HG03439 (cell line): ENCODE measurements at regions not wholly inside any gene's neighbourhood (a gene's known extent, or its start where the extent isn't known, plus 50 kb on each side); places are given as distances from the start of the nearest gene placed in this dataset.
A peak's percentile ranks its signal among the peaks of the same experiment; 100 is the strongest.

Source experiments
- ATAC-seq: cut with Tn5 transposase; IDR thresholded peaks from one replicate; pipeline ENCODE4 v1.9.1; 2021; ENCODE audit warnings: mild to moderate bottlenecking, moderate library complexity; ENCODE audit not compliant: unreplicated experiment

DNA sequence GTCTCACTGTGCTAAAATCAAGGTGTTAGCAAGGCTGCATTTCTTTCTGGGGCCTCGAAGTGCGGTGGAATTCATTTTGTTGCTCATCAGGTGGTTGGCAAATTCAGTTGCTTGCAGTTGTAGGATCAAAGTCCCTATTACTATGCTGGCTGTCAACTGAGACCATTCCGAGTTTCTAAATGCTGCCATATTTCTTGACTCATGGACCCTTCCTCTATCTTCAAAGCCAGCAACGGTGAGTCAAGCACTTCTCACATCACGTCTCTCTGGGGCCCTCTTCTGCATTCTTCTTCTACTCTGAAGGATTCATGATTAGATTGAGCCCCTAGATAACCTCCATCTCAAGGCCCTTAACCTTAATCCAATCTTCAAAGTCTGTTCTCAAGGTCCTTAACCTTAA, 619.7 kb downstream of the HACE1 start:
- ATAC-seq = no peak

DNA sequence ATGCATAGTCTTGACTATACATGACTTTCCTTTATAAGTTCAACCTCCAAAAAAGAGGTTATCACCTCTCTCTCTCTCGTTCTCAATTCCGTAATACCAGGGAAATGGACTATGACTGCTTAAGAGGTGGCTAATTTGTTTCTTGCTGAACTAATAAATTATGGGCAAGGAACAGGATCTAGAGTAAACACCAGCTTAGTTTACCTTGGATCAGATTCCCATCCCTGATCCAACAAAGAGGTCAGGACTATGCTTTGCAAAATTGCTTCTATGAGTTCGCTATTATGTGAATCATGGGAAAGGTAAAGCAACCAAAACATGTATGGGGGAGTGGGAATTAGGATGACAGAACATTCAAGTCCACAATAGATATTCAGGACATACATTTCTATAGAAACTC, 630.7 kb downstream of the HACE1 start:
- no peak for ATAC-seq

DNA sequence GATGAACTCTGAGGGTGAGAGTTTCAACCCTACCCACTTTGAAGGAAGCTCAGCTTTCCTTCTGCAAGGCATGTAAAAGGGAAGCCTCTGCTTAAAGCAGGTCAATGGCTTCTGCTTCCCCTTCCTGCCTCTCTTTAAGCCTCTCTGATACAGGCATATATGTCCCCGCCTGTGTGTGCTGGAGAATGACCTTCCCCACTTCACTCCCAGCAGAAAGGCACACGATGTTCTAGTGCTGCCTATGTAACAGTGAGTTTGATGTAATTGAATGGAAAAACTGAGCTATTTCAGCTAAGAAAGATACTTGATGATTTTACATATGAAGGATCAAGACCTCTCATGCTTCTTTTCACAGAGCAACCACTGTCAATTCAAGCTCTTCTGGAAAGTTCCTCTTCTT, 632.2 kb downstream of the HACE1 start:
- no peak for ATAC-seq

DNA sequence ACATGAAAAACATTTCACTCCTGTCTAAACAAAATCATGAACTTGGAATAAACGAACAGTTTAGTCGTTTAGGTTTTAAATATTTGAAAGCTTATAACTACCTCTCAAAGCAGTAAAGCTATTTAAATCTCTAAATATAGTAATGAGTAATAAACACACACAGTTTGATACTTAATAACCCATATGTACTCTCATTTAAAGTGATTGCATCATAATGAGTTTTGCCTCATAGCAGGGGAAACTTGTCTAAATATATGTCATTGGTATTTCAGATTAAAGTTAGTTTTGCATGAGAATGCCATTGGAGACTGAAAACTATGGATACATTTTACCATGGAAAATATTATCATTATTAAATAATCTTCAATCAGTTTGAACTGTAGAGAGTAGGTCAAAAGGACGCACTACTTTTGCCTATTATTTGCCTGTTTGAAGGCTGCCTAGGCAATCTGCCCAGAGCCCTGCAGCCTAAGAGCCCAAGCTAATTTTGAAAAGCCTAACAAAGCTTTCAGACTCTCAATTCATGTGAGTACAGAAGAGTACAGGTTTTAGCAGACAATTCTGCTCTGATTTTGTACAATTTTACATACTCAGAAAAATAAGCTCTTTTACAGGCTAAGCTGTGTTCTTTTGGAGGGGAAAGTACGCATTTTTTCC, 632.8 kb downstream of the HACE1 start:
- ATAC-seq = no peak

DNA sequence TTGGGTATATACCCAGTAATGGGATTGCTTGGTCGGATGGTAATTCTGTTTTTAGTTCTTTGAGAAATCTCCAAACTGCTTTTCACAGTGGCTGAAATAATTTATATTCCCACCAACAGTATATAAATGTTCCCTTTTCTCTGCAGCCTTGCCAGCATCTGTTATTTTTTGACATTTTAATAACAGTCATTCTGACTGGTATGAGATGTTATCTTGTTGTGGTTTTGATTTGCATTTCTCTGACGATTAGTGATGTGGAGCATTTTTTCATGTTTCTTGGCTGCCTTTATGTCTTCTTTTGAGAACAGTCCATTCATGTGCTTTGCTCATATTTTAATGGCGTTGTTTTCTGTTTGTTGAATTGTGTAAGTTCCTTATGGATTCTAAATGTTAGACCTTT, 641.6 kb downstream of the HACE1 start:
- ATAC-seq = no peak

DNA sequence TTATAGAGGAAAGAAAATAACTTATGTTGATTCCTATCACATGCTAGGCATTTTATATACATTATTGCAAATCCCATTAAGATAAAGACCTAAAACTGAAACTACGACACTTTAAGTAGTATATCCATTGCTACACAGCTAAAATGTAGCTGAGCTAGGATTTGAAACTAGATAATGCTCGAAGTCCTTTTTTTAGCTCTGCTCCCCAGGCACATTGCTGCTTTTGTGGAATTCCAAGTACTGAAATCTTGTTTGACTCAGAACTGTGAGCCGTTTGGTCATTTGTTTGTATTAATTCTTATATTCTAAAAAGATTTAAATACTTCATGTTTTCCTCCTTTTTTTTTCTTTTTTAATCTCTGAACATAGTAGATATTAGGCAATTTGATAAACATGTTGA, 644.8 kb downstream of the HACE1 start:
- no peak for ATAC-seq

DNA sequence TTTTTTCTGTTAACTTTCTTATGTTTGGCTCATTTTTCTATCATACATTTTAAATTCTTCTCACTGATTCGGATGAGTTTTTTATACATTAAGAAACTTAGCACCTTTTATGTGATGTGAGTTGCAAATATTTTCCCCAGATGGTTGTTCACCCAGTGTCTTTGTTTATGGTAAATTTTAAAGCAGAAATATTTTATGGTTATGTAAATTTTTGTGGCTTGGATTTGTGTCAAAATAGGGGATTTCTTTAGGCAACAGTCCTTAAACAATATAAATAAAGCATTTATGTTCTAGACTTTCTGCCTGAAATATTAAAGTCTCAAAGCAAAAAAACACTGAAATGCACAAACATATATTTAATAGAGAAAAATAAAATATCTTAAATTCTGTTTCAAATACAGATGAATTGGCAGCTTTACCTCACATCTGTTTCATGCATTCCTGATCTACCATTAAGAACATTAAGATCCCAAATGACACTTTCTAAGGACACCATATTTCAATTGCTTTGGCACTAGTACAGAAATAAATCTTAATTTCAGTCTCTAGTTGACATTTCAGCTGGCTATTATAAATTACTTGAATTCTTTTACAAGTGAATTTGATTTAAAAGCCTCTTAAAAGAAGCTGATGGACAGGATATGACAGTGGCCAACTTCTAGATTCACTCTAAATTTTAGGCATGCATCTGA, 646.6 kb downstream of the HACE1 start:
- ATAC-seq = no peak

DNA sequence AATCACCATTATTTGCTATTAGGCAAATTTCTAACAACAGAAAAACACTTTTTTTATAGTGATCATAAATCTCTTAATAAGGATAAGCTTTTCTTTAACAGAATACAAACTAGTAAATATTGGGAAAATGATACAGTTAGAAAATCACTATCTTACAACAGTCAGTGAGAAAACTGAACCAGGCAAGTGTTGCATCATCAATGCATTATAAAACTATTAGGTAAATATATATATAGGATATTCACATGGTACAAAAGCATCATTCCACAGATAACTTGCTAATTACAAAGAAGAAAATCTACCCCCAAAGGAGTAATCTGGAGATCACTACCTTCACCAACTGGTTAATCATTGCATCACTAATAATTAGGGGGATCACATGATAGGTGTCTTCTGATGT, 652.1 kb downstream of the HACE1 start:
- no peak for ATAC-seq

DNA sequence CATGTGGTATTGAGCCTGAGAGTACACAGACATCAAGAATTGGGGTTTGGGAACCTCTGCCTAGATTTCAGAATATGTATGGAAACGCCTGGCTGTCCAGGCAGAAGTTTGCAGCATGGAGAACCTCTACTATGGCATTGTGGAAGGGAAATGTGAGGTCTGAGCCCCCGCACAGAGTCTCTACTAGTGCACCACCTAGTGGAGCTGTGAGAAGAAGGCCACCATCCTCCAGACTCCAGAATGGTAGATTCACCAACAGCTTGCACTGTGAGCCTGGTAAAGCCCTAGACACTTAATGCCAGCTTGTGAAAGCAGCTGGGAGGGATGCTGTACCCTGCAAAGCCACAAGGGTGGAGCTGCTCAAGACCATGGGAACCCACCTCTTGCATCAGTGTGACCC, 658.2 kb downstream of the HACE1 start:
- no peak for ATAC-seq

DNA sequence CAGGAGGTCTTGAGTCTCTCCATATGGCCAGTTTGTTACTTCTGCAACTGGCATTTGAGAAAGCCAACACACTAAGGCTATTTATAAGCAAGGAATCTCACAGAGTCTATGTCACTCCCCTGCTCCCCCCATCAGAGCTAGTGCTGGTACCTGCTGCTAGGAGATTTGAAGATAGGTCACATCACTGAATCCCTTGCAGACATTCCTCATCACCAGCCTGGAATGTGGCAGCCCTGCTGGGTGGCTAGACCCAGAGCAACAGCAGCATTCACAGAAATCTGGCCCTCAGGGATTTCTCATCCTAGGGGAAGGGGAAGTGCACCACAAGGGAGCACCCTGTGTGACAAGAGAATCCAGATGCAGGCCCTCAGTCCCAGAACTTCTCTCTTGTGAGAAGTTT, 672.1 kb downstream of the HACE1 start:
- no peak for ATAC-seq

DNA sequence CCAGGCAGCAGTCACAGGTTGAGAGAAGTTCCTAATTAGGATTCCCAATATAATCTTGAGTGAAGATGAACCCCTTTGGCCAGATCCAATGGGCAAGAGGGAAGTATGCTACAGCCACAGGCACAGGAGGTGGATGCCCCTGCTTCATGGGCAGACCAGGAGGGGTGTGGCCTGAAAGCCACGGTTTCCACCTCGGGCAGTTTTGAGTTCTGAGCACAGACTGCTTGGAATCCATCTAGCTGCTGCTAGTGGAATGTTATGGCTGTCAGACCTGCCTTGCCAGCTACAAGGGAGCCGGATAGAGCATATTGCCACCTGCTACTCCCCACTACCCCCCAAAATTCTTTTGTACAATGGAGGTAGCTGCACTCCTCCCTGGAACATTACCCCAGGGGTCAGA, 672.9 kb downstream of the HACE1 start:
- ATAC-seq = no peak

DNA sequence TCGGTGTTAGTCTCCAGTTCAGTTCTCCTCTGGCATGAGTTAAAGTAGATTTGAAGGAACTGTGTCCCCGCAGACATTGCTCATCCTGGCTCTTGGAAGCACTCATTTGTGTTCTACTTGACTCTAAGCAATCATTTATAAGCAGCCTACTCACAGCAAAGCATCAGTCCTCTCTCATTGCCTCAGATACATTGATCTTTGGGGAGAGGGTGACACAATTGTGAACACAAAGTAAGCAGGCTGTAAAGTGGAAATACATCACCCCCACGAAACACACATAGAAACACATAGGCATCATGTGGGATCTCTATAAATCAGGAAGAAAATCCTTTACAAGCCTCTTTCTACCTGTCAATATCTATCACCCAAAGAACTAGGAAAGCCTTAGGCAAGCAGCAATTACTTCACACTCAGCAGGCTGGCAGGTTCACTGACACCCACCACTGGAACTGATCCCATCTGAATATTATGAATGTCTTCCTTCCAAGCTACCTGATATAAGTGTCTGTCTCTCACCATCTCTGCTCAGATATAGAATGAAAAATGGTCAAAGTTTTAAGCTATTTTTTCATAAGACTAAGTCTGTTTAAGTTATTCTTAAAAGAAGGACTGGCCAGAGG, 675.8 kb downstream of the HACE1 start:
- no peak for ATAC-seq

DNA sequence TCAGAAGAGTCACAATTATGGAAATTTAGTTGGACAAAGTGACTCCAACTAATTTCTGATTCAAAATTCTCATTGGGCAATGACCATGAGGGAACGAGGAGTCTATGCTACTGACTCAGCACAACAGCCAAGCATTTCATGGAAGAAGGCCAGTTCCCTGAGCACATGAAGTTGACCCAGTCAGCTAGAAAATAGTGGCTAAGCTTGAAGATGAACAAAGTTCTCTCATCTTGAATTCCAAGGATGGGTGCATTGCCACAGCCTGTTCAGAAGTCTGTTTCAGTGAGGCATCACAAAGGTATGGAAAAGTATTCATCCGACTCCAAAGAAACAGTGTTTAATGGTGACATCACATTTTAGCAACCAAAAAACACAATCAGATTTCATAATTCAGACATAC, 676.9 kb downstream of the HACE1 start:
- ATAC-seq = no peak

DNA sequence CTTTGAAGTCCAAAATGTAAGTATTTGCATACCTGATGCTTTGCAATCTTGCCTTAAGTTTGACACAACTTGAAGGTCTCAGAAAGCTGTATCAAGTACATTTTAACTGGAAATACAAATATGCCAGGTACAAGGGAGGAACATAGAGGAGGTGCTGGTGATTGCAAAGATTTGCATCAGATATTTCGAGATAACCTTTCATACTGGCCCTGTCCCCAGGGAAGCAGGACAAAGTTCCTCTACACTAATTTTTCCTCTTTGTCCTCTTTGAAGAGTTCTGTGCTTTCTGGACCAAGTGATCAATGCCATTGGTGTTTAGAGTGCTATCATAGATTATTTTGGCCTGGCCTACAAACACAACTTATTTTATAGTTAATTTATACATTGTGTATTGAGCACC, 686.1 kb downstream of the HACE1 start:
- no peak for ATAC-seq

DNA sequence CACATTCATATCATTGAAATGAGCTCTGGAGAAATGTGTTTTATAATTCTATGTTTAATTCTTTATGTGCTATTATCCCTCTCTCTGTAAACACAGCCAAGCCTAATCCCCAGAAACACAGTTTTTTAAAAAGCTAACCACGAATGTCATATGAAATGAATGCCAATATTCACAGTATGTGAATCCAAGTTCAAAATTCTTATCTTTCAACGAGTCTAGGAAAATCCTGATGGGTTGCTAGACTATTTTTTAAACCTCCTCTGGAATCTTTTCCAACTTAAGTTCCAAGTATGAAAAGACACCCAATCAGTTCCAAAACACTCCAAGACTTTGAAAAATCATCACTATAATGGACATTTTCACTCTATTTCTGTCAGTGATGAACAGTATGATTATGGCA, 689.3 kb downstream of the HACE1 start:
- no peak for ATAC-seq

DNA sequence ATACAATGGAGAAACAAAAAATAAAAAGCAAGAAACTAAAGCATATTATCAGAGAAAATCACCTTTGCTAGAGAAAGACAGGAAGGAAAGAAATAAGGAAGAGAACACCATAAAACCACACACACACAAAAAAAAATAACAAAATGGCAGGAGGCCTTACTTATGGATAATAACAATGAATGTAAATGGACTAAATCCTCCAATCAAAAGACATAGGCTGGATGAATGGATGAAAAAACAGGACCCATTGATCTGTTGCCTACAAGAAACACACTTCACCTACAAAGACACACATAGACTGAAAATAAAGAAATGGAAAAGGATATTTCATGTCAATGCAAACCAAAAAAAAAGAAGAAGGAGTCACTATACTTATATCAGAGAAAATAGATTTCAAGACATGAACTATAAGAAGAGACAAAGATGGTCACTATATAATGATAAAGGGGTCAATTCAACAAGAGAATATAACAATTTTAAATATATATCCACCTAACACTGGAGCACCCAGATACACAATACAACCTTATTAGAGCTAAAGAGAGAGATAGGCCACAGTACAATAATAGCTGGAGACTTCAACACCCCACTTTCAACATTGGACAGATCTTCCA, 693.6 kb downstream of the HACE1 start:
- ATAC-seq = no peak

DNA sequence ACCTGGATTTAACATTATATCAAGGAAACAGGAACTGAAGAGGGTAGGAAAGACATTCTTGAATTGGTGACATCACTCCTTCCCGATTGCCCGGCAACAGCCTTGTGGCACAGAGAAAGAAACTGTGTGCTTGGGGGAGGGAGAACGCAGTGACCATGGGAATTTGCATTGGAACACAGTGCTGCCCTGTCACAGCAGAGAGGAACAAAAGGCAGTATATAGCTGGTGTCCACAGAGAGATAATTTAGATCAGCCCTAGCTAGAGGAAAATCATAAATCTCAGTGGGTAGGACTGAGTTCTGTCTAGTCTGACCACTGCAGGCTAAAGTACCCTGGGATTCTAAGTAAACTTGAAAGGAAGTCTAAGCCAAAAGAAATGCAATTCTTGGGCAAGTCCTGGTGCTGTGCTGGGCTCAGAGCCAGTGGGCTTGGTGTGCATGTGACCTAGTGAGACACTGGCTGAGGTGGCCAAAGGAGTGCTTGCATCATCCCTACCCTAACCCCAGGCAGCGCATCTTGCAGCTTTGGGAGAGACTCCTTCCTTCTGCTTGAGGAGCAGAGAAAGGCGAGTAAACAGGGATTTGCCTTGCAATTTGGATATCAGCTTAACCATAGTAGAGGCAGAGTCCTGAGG, 697.6 kb downstream of the HACE1 start:
- no peak for ATAC-seq

DNA sequence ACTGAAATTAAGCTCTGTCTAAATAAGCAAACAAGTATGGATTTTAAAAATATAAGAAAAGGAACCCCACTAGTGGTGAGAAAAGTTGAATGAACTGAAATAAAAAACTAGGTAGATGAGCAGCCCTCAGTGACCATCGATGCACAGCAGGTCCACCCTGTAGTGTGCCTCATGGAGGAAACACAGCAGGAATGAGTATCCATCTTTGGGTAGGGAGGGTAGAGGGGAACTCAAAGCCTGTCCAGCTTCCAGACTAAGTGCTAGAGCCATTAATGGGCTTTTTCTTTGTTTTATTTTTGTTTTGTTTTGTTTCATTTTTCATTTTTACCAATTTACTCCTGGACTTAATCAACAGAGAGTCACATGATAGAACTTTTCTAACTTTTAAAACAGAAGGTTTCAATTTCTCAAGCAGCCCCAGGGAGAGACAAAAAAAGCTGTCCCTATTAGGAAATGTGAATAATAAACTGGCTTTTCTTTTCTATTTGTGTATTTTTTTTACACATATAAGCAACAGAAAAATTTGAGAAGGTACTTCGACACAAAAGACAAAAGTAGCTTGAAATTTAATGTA, 700.6 kb downstream of the HACE1 start:
- peak; percentile 49 for ATAC-seq

DNA sequence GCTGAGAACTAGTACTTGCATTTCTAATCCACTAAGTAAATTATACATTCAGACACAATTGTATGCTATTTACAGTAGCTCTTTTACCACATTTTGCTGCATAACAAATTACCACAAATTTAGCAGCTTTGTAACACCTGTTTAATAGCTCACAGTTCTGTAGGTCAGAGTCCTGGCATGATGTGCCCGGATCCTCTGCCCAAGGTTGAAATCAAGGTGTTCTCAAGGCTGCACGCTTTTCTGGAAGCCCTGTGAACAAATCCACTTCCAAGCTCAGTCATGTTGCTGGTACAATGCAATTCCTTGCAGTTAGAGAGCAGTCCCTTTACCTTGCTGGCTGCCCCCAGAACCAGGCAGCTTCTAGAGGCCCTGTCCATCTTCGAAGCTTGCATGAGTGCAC, 716.0 kb downstream of the HACE1 start:
- ATAC-seq = no peak

DNA sequence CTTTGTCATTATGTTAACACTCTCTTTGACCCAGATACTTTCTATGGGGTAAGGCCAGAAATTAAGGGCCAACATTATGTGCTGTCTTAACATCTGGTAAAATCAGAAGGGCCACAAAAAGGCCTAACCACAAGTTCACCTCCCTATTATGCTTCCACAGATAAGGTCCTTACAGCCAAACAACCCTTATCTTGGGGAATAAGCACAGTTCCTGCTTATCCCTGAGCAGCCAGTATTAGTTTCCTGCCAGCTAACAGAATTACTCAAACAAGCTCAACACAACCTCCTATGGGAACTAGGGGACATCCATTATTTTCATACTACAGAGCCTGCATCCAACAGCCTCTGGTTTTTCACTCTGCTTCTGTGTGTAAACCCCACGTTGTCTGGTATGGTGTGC, 724.8 kb downstream of the HACE1 start:
- ATAC-seq = no peak

DNA sequence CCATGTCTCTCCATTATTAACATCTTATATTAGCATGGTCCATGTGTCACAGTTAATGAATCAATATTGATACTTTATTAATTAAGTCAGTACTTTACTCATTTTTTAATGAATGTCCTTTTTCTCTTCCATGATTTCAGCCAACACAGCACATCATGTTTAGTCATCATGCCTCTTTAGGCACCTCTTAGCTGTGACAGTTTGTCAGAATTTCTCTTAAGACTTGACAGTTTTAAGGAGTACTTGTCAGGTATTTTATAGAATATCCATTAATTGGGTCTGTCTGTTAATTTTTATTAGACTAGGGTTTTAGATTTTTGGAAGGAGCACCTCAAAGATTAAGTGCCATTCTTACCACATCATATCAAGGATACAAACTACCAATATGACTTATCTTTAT, 729.4 kb downstream of the HACE1 start:
- ATAC-seq = no peak
